CD14-positive monocyte (primary cell): ENCODE measurements at regions not wholly inside any gene's neighbourhood (a gene's known extent, or its start where the extent isn't known, plus 50 kb on each side); places are given as distances from the start of the nearest gene placed in this dataset.
"Not testable (repeated sequence)": the region's sequence is repeated elsewhere in the genome, so short reads cannot be mapped to it uniquely, and the experiment has no call there.

Experiments
- DNase-seq, 3 donors: peaks; one replicate each; pipeline ENCODE4 v3.0.0-alpha.2; 2011 to 2022
- H2AFZ ChIP-seq: 2 replicates; pipeline ENCODE4 v1.6.0; 2012; ENCODE audit warnings: mild to moderate bottlenecking, low read depth, low read length, inconsistent platforms; ENCODE audit not compliant: insufficient read depth, poor library complexity, severe bottlenecking
- H3K27ac ChIP-seq, 2 donors: 1 replicate in 1 of 2; 2 replicates in 1 of 2; pipeline ENCODE4 v1.5.1; 2012 to 2013; ENCODE audit warnings: low read length in 2 of 2, control low read depth in 1 of 2, inconsistent platforms in 1 of 2, low read depth in 1 of 2, mild to moderate bottlenecking in 1 of 2
- H3K27me3 ChIP-seq, 2 donors: one replicate each; pipeline versions ENCODE4 v1.6.0 to v1.6.1; 2011 to 2013; ENCODE audit warnings: low read length in 2 of 2; ENCODE audit not compliant: control insufficient read depth in 2 of 2, insufficient read depth in 2 of 2
- H3K36me3 ChIP-seq, 2 donors: replicated peaks in 1 of 2; 1 replicate in 1 of 2; 2 replicates in 1 of 2; pipeline versions ENCODE4 v1.5.1 to v1.6.1; 2012 to 2013; ENCODE audit warnings: low read length in 2 of 2, control low read depth in 1 of 2, inconsistent platforms in 1 of 2, mild to moderate bottlenecking in 1 of 2; ENCODE audit not compliant: insufficient read depth in 2 of 2, control insufficient read depth in 1 of 2
- H3K4me1 ChIP-seq, 2 donors: 1 replicate in 1 of 2; 2 replicates in 1 of 2; pipeline versions ENCODE4 v1.5.1 to v1.6.1; 2012 to 2013; ENCODE audit warnings: low read length in 2 of 2, control low read depth in 1 of 2, inconsistent platforms in 1 of 2, mild to moderate bottlenecking in 1 of 2, moderate library complexity in 1 of 2; ENCODE audit not compliant: insufficient read depth in 2 of 2, control insufficient read depth in 1 of 2
- H3K4me2 ChIP-seq: replicated peaks from 2 replicates; pipeline ENCODE3; 2012; ENCODE audit warnings: low read length, moderate library complexity, mild to moderate bottlenecking; ENCODE audit not compliant: poor library complexity, severe bottlenecking; ENCODE audit errors: extremely low read depth
- H3K4me3 ChIP-seq, 3 experiments: fragments of 200-600 bp in 1 of 3; sonication (generic) in 1 of 3; replicated peaks in 1 of 3; 1 replicate in 2 of 3; 2 replicates in 1 of 3; pipeline ENCODE4 v1.5.1; 2011 to 2013; ENCODE audit warnings: low read length in 3 of 3, mild to moderate bottlenecking in 3 of 3, control low read depth in 2 of 3, low read depth in 2 of 3, inconsistent platforms in 1 of 3, moderate library complexity in 1 of 3
- H3K79me2 ChIP-seq: 2 replicates; pipeline ENCODE4 v1.6.0; 2012; ENCODE audit warnings: mild to moderate bottlenecking, control low read depth, inconsistent platforms, low read length, moderate library complexity; ENCODE audit not compliant: insufficient read depth
- H3K9ac ChIP-seq: 2 replicates; pipeline ENCODE4 v1.6.0; 2017; ENCODE audit warnings: low read length, mild to moderate bottlenecking; ENCODE audit not compliant: insufficient read depth, poor library complexity, severe bottlenecking
- H3K9me3 ChIP-seq, 2 donors: replicated peaks in 1 of 2; 1 replicate in 1 of 2; 2 replicates in 1 of 2; pipeline versions ENCODE4 v1.5.1 to v1.6.1; 2012 to 2013; ENCODE audit warnings: low read length in 2 of 2, control low read depth in 1 of 2; ENCODE audit not compliant: control insufficient read depth in 1 of 2, insufficient read depth in 1 of 2
- H4K20me1 ChIP-seq: 2 replicates; pipeline ENCODE4 v1.6.0; 2012; ENCODE audit warnings: mild to moderate bottlenecking, low read length, control low read depth, moderate library complexity; ENCODE audit not compliant: insufficient read depth
- H3K27ac Mint-ChIP-seq, 7 donors: one replicate each; pipeline ENCODE4 v1.8.0; 2020; ENCODE audit warnings: mild to moderate bottlenecking in 7 of 7, mixed read lengths in 7 of 7, moderate library complexity in 6 of 7, inconsistent platforms in 2 of 7
- H3K27me3 Mint-ChIP-seq, 3 donors: one replicate each; pipeline ENCODE4 v1.8.0; 2021 to 2022; ENCODE audit warnings: low read depth in 3 of 3, mild to moderate bottlenecking in 3 of 3, mixed read lengths in 3 of 3, moderate library complexity in 3 of 3, inconsistent platforms in 1 of 3
- H3K36me3 Mint-ChIP-seq, 2 donors: one replicate each; pipeline ENCODE4 v1.8.0; 2020; ENCODE audit warnings: mixed read lengths in 2 of 2, inconsistent platforms in 1 of 2, mild to moderate bottlenecking in 1 of 2
- H3K4me1 Mint-ChIP-seq: one replicate; pipeline ENCODE4 v1.8.0; 2020; ENCODE audit warnings: mild to moderate bottlenecking, mixed read lengths
- H3K4me3 Mint-ChIP-seq, 2 donors: one replicate each; pipeline ENCODE4 v1.8.0; 2020; ENCODE audit warnings: mild to moderate bottlenecking in 2 of 2, mixed read lengths in 2 of 2, moderate library complexity in 1 of 2
- H3K9me3 Mint-ChIP-seq, 7 donors: one replicate each; pipeline ENCODE4 v1.8.0; 2020 to 2022; ENCODE audit warnings: mixed read lengths in 7 of 7, mild to moderate bottlenecking in 6 of 7, moderate library complexity in 6 of 7, inconsistent platforms in 2 of 7
- WGBS: methylation state at CpG from one replicate; pipeline ENCODE4 v1.1.5; 2013; ENCODE audit warnings: missing lambda C conversion rate; ENCODE audit not compliant: insufficient coverage; 5-methylcytosine and 5-hydroxymethylcytosine counted together
- intact Hi-C, 2 donors: fragments of 100-400 bp; cut with micrococcal nuclease; formaldehyde crosslinking; loops; one replicate each; pipeline versions ENCODE4 v1.15.0 to v1.15.1; 2023
- TF ChIP-seq, protein P1 (sequence below): fragments of 200-600 bp; IDR thresholded peaks from one replicate; pipeline ENCODE4 v1.8.0; 2022; ENCODE audit warnings: antibody characterized with exemption, mild to moderate bottlenecking

DNA sequence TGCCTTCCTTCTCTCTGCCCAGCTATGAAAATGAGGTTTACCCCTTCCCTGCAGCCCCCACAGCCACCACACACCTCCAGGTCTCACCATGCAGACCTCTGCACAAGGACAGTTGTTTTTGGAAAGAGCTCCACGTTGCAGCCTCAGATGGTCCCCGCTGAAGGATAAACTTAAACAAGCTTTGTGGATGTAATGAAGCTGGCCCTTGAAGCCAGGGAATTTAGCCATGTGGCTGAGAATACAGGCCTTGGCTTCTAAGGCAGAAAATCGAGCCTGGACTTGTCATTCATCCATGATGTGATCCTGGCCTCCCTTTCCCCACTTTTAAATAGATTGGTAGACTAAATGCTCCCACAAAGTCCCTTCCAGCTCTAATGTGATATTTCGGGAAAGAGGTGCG, 79.4 kb downstream of the TBX3 start:
- TF ChIP-seq, protein P1, sequence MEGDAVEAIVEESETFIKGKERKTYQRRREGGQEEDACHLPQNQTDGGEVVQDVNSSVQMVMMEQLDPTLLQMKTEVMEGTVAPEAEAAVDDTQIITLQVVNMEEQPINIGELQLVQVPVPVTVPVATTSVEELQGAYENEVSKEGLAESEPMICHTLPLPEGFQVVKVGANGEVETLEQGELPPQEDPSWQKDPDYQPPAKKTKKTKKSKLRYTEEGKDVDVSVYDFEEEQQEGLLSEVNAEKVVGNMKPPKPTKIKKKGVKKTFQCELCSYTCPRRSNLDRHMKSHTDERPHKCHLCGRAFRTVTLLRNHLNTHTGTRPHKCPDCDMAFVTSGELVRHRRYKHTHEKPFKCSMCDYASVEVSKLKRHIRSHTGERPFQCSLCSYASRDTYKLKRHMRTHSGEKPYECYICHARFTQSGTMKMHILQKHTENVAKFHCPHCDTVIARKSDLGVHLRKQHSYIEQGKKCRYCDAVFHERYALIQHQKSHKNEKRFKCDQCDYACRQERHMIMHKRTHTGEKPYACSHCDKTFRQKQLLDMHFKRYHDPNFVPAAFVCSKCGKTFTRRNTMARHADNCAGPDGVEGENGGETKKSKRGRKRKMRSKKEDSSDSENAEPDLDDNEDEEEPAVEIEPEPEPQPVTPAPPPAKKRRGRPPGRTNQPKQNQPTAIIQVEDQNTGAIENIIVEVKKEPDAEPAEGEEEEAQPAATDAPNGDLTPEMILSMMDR = no peak
- Mint-ChIP-seq H3K27me3 (peaks cover under 1 to 4% (median 2%) of the 10 kb centered on the region in 3 donors), H3K4me1 (no peaks in the 10 kb centered on the region), H3K27ac (no peak overlapping the region), H3K36me3 (no peaks in the 10 kb centered on the region), H3K9me3 (peaks cover 0 to 2% (median 0%) of the 10 kb centered on the region in 7 donors), H3K4me3 (no peak overlapping the region)
- Histone ChIP-seq H3K4me2 (no peak overlapping the region), H4K20me1 (no peaks in the 10 kb centered on the region), H3K27ac (no peak overlapping the region), H3K79me2 (no peaks in the 10 kb centered on the region), H3K4me3 (no peak overlapping the region), H3K9me3 (no peaks in the 10 kb centered on the region), H3K27me3 (no peaks in the 10 kb centered on the region), H3K9ac (no peak overlapping the region), H3K4me1 (no peaks in the 10 kb centered on the region), H3K36me3 (no peaks in the 10 kb centered on the region), H2AFZ (no peak overlapping the region)
- 81% methylated on average over 4 of the region's 5 CpGs for WGBS
- intact Hi-C loops = no loop called here
- DNase-seq = no peak

DNA sequence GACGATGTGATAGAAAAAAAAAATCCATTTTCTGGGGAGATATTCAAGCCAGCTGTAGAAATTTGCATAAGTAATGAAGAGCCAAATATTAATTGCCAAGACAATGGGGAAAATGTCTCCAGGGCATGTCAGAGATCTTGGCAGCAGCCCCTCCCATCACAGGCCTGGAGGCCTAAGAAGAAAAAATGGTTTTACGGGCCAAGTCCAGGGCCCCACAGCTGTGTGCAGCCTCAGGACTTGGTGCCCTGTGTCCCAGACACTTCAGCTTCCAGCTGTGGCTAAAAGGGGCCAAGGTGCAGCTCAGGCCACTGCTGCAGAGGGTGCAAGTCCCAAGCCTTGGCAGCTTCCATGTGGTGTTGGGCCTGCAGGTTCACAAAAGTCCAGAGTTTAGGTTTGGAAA, 83.4 kb downstream of the TBX3 start:
- 64% methylated on average over 1 of the region's 2 CpGs for WGBS
- DNase-seq, H3K36me3 ChIP-seq, H3K36me3 Mint-ChIP-seq, H2AFZ ChIP-seq, H3K4me1 ChIP-seq, H3K79me2 ChIP-seq, H3K27ac ChIP-seq, intact Hi-C loops, H3K4me3 Mint-ChIP-seq, H3K4me1 Mint-ChIP-seq, H3K9me3 ChIP-seq, H3K27me3 ChIP-seq, H4K20me1 ChIP-seq, H3K9me3 Mint-ChIP-seq, H3K9ac ChIP-seq, H3K27me3 Mint-ChIP-seq, H3K4me2 ChIP-seq, H3K4me3 ChIP-seq: not testable (repeated sequence)
- peak overlapping the region in 1 of 7 donors; percentile 12 for H3K27ac Mint-ChIP-seq
